ENCODE measurements at regions not wholly inside any gene's neighbourhood (a gene's known extent, or its start where the extent isn't known, plus 50 kb on each side); places are given as distances from the start of the nearest gene placed in this dataset.
A peak's percentile ranks its signal among the peaks of the same experiment; 100 is the strongest.

DNA sequence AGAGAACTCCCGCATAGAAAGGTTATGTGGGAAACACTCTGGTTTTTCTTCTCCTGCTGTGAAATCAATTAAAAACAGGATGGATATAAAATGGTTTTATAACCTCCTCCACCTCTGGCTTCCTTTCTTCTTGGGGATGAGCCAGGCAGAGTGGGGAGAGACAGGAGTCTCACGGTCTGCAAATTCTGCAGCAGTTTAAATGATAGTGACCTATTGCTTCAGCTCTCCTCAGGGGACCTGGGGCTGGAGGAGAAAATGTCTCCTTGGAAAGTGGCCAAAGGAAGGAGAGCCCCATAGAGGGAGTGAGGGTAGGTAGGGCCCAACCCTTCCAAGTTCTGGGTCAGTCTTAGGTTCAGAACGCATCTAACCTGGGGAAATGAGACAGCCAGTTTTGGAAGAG lies 118.8 kb downstream of the MTX3 start:
- peak in 3 of 4 donors; percentile 44 to 58 (median 48) for ATAC-seq
- H3K4me1 ChIP-seq = no peaks in the 10 kb centered on the region
- 50 to 52% (median 51%) methylated on average over 3 of the region's 3 CpGs for WGBS, 3 donors
- TF ChIP-seq, protein P1, sequence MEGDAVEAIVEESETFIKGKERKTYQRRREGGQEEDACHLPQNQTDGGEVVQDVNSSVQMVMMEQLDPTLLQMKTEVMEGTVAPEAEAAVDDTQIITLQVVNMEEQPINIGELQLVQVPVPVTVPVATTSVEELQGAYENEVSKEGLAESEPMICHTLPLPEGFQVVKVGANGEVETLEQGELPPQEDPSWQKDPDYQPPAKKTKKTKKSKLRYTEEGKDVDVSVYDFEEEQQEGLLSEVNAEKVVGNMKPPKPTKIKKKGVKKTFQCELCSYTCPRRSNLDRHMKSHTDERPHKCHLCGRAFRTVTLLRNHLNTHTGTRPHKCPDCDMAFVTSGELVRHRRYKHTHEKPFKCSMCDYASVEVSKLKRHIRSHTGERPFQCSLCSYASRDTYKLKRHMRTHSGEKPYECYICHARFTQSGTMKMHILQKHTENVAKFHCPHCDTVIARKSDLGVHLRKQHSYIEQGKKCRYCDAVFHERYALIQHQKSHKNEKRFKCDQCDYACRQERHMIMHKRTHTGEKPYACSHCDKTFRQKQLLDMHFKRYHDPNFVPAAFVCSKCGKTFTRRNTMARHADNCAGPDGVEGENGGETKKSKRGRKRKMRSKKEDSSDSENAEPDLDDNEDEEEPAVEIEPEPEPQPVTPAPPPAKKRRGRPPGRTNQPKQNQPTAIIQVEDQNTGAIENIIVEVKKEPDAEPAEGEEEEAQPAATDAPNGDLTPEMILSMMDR (IDR thresholded peaks at IDR 0.05) = no peak
- H3K36me3 ChIP-seq (ENCODE audit: insufficient read depth in 1 of 2, low read depth in 1 of 2) = no peaks in the 10 kb centered on the region
- intact Hi-C loops (cut with DNase I) = no loop called here
- H3K4me3 ChIP-seq = no peak overlapping the region
- no peak overlapping the region for H3K27ac ChIP-seq
- no peak for DNase-seq
- H3K27me3 ChIP-seq (ENCODE audit: insufficient read depth in 3 of 3, low read length in 2 of 3) = no peaks in the 10 kb centered on the region
- H3K9me3 ChIP-seq = no peaks in the 10 kb centered on the region

DNA sequence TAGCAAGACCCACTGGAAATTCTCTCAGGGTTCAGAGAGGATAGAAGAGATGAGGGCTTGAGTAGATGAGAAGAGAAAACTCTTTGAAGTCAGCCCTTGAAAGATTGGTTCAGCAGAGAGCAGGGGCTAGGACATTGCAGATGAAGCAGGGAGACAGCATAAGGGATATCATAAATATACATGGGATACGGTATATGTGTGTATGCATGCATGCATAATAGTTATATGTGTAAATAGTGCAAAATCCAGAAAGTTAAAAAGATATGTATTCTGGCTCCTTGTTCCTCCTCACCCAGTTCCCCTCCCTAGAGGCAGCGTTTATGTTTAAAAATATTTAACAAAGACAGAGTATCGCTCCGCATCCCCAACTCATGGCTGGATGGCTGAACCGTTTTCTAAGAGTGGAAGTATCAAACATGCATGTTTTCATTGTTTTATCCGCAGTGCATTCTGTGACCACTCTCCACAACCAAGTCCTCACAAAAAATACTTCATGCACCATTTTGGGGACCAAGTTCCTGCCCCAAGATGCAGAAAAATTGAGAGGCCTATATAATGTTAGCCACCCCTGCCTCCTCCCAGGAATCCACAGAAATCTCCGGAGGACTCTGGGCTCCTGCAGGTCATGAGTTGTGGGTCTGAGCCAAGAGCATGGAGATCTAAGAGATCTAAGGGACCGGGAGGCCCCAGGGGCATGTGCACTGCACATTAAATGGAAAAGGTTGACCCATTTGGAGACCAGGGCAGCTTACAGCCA lies 119.5 kb downstream of the MTX3 start:
- 81 to 84% (median 83%) methylated on average over 8 of the region's 8 CpGs for WGBS, 3 donors
- intact Hi-C loops (cut with DNase I) = no loop called here
- DNase-seq (no peak), ATAC-seq (peak in 1 of 4 donors; percentile 6)
- no peak overlapping the region for H3K4me3 ChIP-seq
- H3K9me3 ChIP-seq = no peaks in the 10 kb centered on the region
- no peaks in the 10 kb centered on the region for H3K4me1 ChIP-seq
- H3K36me3 ChIP-seq (ENCODE audit: insufficient read depth in 1 of 2, low read depth in 1 of 2) = no peaks in the 10 kb centered on the region
- peak overlapping the region; percentile 23 for H3K27ac ChIP-seq
- TF ChIP-seq, protein P1 (IDR thresholded peaks at IDR 0.05) = no peak
- H3K27me3 ChIP-seq (ENCODE audit: insufficient read depth in 3 of 3, low read length in 2 of 3) = no peaks in the 10 kb centered on the region

DNA sequence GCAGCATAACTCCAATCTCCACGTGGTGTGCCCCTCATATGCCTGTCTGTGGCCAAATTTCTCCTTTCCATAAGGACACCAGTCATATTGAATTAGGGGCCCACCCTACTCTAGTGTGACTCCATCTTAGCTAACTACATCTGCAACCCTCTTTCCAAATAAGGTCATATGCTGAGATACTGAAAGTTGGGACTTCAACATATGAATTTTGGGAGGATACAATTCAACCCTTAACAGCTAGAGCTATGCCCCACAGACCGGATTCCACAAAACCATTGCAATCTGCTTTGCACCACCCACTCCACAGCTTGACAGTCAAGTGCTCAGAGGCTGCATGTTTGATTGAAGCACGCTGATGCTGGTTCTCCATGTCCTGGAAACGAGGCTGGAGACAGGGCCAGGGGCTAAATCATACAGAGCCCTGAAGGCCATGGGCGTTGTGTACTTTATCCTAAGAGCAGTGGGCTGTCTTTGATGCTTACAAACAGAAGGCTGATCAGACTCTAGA lies 122.8 kb downstream of the MTX3 start:
- intact Hi-C loops (cut with DNase I) = no loop called here
- no peak for ATAC-seq

DNA sequence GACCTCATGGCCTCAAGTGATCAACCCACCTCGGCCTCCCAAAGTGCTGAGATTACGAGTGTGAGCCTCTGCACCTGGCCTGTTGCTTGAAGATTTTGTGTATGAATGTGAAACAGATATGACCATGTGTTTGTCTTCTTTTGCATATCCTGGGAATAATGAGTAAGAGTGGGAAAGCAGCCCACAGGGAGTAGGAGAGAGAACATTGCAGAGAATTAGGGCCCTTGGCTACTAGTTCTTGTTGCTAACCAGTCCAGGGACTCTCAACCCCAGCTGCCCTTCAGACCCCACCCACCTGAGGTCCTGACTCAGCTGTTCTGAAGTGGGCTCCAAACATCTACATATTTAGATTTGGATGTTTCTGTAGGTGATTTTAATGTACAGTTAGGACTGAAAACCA lies 125.5 kb downstream of the MTX3 start:
- H3K27me3 ChIP-seq (ENCODE audit: insufficient read depth in 3 of 3, low read length in 2 of 3) = no peaks in the 10 kb centered on the region
- H3K36me3 ChIP-seq (ENCODE audit: insufficient read depth in 1 of 2, low read depth in 1 of 2) = no peaks in the 10 kb centered on the region
- TF ChIP-seq, protein P1 (IDR thresholded peaks at IDR 0.05) = no peak
- no peak for DNase-seq
- no peak overlapping the region for H3K4me3 ChIP-seq
- WGBS, 3 donors = 78 to 83% (median 81%) methylated on average over 2 of the region's 2 CpGs
- no peaks in the 10 kb centered on the region for H3K4me1 ChIP-seq
- H3K27ac ChIP-seq = no peak overlapping the region
- intact Hi-C loops (cut with DNase I) = no loop called here
- no peak for ATAC-seq
- H3K9me3 ChIP-seq = no peaks in the 10 kb centered on the region

More for the DNA sequence above, 122.8 kb downstream of the MTX3 start:
- DNase-seq = no peak
- 73 to 76% (median 74%) methylated on average over 5 of the region's 5 CpGs for WGBS, 3 donors
- H3K27ac ChIP-seq = no peak overlapping the region
- TF ChIP-seq, protein P1 (IDR thresholded peaks at IDR 0.05) = no peak
- H3K36me3 ChIP-seq (ENCODE audit: insufficient read depth in 1 of 2, low read depth in 1 of 2) = no peaks in the 10 kb centered on the region
- no peak overlapping the region for H3K4me3 ChIP-seq
- H3K27me3 ChIP-seq (ENCODE audit: insufficient read depth in 3 of 3, low read length in 2 of 3) = no peaks in the 10 kb centered on the region
- no peaks in the 10 kb centered on the region for H3K4me1 ChIP-seq
- no peaks in the 10 kb centered on the region for H3K9me3 ChIP-seq

Measured in psoas muscle (tissue), 7 donors.